Bronchial epithelial cell (primary cell): ENCODE measurements at regions not wholly inside any gene's neighbourhood (a gene's known extent, or its start where the extent isn't known, plus 50 kb on each side); places are given as distances from the start of the nearest gene placed in this dataset.
A peak's percentile ranks its signal among the peaks of the same experiment; 100 is the strongest.

Experiments used
- DNase-seq: peaks from one replicate; pipeline ENCODE4 v3.0.0-alpha.2; 2010; ENCODE audit warnings: low read depth
- FAIRE-seq: peaks from 2 replicates; lab custom pipeline; 2011; peaks lifted over from hg19 to GRCh38; lab: Jason Lieb, UNC
- H3K27me3 ChIP-seq: 2 replicates; pipeline ENCODE4 v1.5.1; 2011; ENCODE audit warnings: low read length; ENCODE audit not compliant: control insufficient read depth, insufficient read depth
- H3K36me3 ChIP-seq: 2 replicates; pipeline ENCODE4 v1.5.1; 2011; ENCODE audit warnings: low read length; ENCODE audit not compliant: control insufficient read depth, insufficient read depth
- H3K4me3 ChIP-seq: 2 replicates; pipeline ENCODE4 v1.5.1; 2011; ENCODE audit warnings: mild to moderate bottlenecking, low read depth, low read length, control low read depth
- CTCF ChIP-seq: IDR thresholded peaks from 2 replicates; pipeline ENCODE4 v1.5.1; 2011; ENCODE audit warnings: mild to moderate bottlenecking, moderate library complexity, low read length, control low read depth, inconsistent platforms; ENCODE audit not compliant: insufficient read depth, severe bottlenecking

- DNase-seq: no peak
- no peaks in the 10 kb centered on the region for H3K27me3 ChIP-seq
- FAIRE-seq: no peak
- peak; percentile 26 for TF ChIP-seq CTCF
- H3K36me3 ChIP-seq: no peaks in the 10 kb centered on the region
- no peak overlapping the region for H3K4me3 ChIP-seq
Measured at GRCh38 chr13:72648513-72649065, 78.8 kb downstream of the MZT1 start.

- Histone ChIP-seq H3K27me3 (no peaks in the 10 kb centered on the region), H3K36me3 (no peaks in the 10 kb centered on the region), H3K4me3 (no peak overlapping the region)
- FAIRE-seq (no peak), DNase-seq (no peak)
- TF ChIP-seq CTCF: no peak
Measured at GRCh38 chr13:72647422-72647821, 80.0 kb downstream of the MZT1 start.

DNA sequence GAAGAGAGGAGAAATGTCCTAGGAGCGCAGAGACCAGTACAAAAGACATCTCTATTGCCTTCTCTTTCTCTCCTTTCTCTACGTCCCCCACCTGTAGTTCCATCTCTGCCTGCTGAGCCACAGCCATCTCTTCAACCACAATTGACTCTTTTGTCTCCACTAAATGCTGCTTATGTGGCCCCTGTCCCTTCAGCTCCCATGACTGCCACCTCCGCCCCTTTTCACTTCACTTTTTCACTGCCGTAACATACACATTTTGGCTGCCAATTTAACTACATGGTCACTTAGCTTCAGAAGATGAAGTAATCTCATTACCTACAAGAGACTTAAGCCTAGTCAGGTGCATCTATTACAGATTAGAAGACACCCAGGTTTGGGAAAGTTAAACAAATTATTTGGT, 81.9 kb downstream of the MZT1 start:
- H3K36me3 ChIP-seq: no peaks in the 10 kb centered on the region
- FAIRE-seq: no peak
- no peak for TF ChIP-seq CTCF
- no peaks in the 10 kb centered on the region for H3K27me3 ChIP-seq
- H3K4me3 ChIP-seq: no peak overlapping the region
- DNase-seq: no peak

DNA sequence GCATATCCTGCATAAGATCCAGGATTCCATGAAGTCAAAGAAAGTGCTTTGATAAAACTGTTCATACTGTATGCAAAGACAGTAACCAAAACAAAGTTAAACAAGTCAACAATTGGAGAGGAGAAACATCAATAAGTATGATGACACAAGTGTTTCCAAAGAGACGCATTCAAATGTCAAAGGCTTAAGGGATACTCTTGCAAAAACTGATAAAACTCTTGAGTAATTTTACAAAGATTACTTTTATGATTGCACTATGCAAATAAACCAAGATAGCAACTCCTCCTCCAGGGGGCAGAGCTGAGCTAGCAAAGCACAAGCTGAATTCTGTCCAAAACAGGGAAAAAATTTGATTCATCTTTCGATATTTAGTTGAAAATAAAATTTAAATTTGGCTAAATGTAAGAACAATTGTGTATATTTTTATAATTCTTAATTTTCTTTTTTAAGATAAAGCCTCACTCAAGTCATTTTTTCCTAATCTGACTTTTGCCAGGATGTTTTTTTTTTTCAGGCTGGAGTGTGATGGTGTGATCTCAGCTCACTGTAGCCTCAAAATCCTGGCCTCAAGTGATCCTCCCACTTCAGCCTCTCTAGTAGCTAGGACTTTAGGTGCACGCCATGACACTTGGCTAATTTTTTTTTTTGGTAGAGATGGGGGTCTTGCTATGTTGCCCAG, 84.0 kb downstream of the MZT1 start:
- no peaks in the 10 kb centered on the region for H3K27me3 ChIP-seq
- no peaks in the 10 kb centered on the region for H3K36me3 ChIP-seq
- peak; percentile 70 for TF ChIP-seq CTCF
- FAIRE-seq: no peak
- no peak overlapping the region for H3K4me3 ChIP-seq
- peak; percentile 61 for DNase-seq

- Histone ChIP-seq H3K27me3 (no peaks in the 10 kb centered on the region), H3K4me3 (no peak overlapping the region), H3K36me3 (no peaks in the 10 kb centered on the region)
- DNase-seq: no peak
- FAIRE-seq: no peak
- TF ChIP-seq CTCF: no peak
Measured at GRCh38 chr13:72639377-72639776, 88.1 kb downstream of the MZT1 start.
